Embryonic facial prominence (tissue), 1 donor: ENCODE measurements at regions not wholly inside any gene's neighbourhood (a gene's known extent, or its start where the extent isn't known, plus 50 kb on each side); places are given as distances from the start of the nearest gene placed in this dataset.
A peak's percentile ranks its signal among the peaks of the same experiment; 100 is the strongest.

Source experiments
- DNase-seq: peaks from one replicate; pipeline ENCODE4 v3.0.0-alpha.2; 2016; ENCODE audit errors: extremely low spot score

- no peak for DNase-seq
These were observed 136.1 kb upstream of the LGALSL start for GRCh38 chr2:64317707-64318475.

DNA sequence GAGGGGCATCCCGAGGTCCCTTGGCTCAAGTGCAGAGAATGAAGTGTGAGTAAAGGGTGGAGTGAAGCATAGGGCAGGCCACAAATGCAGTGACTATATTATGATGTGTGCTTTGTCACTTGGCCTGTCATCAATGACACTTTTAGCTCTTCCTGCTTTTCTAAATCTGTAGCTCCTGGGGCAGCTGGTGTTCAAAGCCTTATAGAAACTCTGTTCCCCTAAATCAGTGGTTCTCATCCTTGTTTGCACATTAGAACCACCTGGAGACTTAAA, 135.6 kb upstream of the LGALSL start:
- DNase-seq = no peak

DNA sequence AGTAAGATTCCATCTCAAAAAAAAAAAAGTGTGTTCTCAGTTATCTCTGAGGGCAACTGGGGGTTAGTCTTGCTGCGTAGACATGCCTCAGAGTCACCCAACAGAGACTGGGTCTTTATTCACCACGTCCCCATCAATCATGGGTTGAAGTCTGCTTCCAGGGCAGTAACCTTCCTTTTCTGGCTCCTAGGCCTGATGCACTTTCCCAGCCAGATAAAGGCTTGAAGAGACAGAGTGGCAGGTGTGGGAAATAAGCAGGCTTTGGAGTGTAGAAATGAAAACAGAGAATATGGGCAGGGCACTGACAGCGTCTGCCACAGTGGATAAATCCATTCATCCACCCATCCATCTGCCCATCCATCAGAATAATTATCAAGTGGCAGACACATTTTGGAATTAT, 134.1 kb upstream of the LGALSL start:
- DNase-seq = no peak

GRCh38 chr2:64322433-64322832, 131.5 kb upstream of the LGALSL start:
- DNase-seq = no peak

GRCh38 chr2:64323197-64323596, 130.8 kb upstream of the LGALSL start:
- no peak for DNase-seq

GRCh38 chr2:64324746-64325410, 129.1 kb upstream of the LGALSL start:
- DNase-seq = no peak

- DNase-seq = no peak
These were observed 128.5 kb upstream of the LGALSL start for GRCh38 chr2:64325477-64325851.

- no peak for DNase-seq
These were observed 127.9 kb upstream of the LGALSL start for GRCh38 chr2:64325852-64326577.

GRCh38 chr2:64326578-64327050, 127.3 kb upstream of the LGALSL start:
- no peak for DNase-seq

- DNase-seq = no peak
These were observed 126.8 kb upstream of the LGALSL start for GRCh38 chr2:64327129-64327509.

DNA sequence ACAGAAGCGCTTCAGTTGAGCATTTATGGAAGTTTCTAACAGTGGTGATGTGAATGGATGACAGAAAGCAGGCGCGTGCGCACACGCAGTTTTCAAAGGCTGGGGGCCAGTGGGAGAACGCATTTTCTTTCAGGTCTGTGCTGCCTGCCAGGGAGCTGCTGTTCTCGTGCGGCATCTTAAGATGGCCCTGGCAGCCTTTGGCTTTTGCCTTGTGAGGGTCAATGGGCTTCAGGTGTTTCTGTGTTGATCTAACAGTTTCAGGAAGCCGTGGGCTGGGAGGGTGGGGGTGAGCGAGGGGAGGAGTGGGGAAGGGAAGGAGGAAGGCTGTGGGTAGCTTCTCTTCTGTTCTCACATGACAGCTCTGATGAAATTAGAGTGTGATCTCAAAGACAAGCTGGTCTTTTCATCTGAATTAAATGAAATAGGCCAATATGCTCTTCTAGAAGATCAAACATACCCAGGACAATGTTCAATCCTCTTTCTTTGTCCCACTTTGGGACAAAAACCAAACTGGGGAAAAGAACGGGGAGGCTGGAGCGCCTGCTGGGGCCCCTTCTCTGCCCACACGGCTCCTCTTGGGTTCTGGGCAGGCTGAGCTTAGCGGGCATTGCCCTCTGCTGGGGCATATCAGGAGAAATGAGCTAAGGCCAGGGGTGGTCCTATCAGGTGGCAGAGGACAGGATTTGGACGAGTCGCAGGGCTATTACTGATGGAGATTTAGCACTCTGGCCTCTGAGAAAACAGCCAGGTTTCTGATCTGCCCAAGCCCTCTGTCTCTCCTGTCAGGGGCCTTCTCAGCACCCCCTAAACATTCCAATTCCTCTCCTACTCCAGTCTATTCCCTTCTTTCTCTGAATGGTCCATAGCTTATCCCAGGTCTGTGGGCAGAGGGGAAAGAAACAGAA, 126.2 kb upstream of the LGALSL start:
- DNase-seq = no peak

DNA sequence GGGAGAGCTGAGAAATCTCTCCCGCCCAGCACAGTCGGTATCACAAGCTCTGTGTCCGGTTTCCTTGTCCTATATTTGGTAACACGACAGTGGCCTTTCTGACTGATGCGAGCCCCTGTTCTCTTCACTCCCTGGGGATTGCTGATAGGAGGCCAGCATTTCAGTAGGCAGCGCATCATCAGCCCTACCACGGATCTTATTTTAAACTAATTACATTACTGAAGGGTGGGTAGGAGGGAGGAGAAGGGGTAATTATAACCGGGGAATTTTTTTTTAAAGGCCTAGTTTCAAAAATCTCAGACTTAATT, 125.6 kb upstream of the LGALSL start:
- DNase-seq = no peak

DNA sequence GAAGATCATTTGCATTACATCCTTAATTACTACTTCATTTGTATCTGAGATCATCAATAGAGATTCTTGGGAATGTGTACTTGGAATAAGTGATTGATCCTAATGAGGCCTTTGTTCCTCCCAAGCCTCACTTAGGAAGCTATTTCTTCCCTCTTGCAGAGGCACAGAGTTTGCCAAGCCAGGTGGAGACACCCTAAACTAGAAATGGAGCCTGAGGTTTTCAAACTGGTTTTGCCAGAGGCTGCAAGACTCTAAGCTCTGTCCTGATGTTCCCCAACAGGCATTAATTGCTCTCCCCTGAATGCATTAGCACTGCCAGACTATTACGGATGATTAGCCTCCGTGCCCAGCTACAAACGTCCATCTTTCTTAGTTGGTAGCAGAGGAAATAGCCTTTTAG, 125.2 kb upstream of the LGALSL start:
- no peak for DNase-seq

DNA sequence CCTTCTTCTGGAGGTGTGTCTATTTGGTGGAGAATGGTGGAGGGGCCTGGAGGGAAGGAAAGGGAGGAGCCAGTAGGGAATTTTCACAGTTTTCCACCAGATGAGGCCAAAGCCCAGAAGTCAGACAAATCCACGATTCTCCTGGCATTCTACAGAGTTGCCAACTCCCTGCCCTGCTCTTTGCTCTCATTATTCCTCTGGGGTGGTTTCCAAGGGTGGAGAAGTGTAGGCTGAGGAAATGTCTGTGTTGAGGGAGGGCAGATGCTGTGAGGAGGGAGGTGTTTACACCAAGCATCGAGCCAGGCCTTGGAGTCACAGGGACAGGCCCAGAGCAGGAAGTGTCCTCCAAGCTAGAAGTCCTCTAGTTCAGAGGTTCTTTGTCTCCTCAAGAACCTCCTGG, 124.1 kb upstream of the LGALSL start:
- no peak for DNase-seq

GRCh38 chr2:64330281-64331113, 123.5 kb upstream of the LGALSL start:
- DNase-seq = peak; percentile 91

GRCh38 chr2:64331114-64331645, 122.8 kb upstream of the LGALSL start:
- no peak for DNase-seq

DNA sequence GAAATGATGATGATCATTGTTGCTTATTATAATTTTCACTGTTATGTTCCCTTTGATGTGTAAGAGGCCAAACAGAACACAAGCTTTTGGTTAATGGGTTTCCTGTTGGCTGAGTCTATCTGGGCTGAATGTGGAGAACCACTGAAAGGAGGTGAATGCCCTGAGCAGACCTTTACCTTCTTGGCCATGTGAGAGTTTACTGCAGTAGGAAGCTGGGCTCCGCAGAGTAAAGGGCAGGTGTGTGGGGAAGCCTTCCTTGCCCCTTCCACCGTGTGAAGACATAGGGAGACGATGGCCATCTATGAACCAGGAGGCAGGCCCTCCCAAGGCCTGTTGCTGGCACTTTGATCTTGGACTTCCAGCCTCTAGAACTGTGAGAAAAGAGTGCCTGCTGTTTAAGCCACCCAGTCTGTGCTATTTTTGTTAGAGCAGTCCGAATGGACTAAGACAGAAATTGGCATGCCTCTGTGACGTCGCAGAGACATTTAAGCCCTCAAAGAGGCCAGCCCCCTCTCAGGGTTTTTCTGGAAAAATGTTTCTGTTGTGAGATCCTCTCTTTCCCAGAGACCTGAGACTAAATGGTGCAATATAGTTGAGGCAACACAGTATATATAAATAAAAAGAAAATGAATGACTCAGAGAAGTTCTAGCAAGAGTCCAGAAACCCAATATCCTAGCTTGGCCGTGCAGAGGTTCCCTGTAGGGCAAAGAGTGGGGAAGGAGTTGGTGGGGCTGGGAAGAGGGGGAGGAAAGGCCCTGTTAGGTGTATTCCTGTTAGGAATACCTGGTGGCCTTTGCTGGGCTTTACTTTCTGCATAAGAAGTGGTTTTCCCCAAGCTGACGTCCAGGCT, 121.9 kb upstream of the LGALSL start:
- DNase-seq = no peak

GRCh38 chr2:64336171-64336570, 117.8 kb upstream of the LGALSL start:
- DNase-seq = no peak

- DNase-seq = no peak
These were observed 116.6 kb upstream of the LGALSL start for GRCh38 chr2:64337314-64337713.

DNA sequence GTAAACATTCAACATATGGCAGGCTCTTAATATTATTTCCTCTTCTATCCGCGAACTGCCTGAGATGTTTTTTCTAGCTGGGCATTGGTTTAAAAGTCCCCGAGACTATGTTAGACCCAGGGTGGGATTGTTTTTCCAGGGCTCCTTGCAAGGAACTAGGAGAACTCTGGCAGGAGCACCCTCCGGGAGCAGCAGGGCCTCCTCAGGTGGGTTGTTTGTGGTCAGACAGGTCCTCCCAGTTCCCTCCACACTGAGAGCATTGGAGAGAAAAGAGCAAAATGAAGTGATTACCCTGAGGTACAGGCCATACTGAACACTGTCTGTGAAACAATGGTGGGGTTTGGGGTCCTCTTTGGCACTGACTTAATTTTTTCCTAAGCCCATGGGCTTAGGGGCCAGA, 115.9 kb upstream of the LGALSL start:
- DNase-seq = no peak
